Prostate gland (tissue), 2 donors: ENCODE measurements at regions not wholly inside any gene's neighbourhood (a gene's known extent, or its start where the extent isn't known, plus 50 kb on each side); places are given as distances from the start of the nearest gene placed in this dataset.

Experiments used
- POLR2A ChIP-seq: fragments of 450-650 bp; IDR thresholded peaks from one replicate; pipeline ENCODE4 v1.6.1; 2016; ENCODE audit warnings: antibody characterized with exemption, mild to moderate bottlenecking
- POLR2AphosphoS5 ChIP-seq: sonication (generic); formaldehyde crosslinking; IDR thresholded peaks from one replicate; pipeline ENCODE4 v1.6.1; 2017; ENCODE audit warnings: antibody characterized with exemption
- TF ChIP-seq, protein P1 (sequence below), 4 experiments: fragments of 200-600 bp in 2 of 4; fragments of 450-650 bp in 2 of 4; sonication (generic) in 2 of 4; IDR thresholded peaks; 1 replicate in 3 of 4; 2 replicates in 1 of 4; pipeline ENCODE4 v1.5.1; 2016 to 2019; ENCODE audit warnings: antibody characterized with exemption in 4 of 4, mild to moderate bottlenecking in 2 of 4, moderate library complexity in 2 of 4

GRCh38 chr2:137896467-137896866, 67.8 kb upstream of the HNMT start:
- TF ChIP-seq POLR2A (no peak), POLR2AphosphoS5 (no peak)
- TF ChIP-seq, protein P1, sequence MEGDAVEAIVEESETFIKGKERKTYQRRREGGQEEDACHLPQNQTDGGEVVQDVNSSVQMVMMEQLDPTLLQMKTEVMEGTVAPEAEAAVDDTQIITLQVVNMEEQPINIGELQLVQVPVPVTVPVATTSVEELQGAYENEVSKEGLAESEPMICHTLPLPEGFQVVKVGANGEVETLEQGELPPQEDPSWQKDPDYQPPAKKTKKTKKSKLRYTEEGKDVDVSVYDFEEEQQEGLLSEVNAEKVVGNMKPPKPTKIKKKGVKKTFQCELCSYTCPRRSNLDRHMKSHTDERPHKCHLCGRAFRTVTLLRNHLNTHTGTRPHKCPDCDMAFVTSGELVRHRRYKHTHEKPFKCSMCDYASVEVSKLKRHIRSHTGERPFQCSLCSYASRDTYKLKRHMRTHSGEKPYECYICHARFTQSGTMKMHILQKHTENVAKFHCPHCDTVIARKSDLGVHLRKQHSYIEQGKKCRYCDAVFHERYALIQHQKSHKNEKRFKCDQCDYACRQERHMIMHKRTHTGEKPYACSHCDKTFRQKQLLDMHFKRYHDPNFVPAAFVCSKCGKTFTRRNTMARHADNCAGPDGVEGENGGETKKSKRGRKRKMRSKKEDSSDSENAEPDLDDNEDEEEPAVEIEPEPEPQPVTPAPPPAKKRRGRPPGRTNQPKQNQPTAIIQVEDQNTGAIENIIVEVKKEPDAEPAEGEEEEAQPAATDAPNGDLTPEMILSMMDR (IDR thresholded peaks at IDR 0.05): no peak
